ENCODE measurements at regions not wholly inside any gene's neighbourhood (a gene's known extent, or its start where the extent isn't known, plus 50 kb on each side); places are given as distances from the start of the nearest gene placed in this dataset.

- TF ChIP-seq CTCF (IDR thresholded peaks at IDR 0.05) (no peak), EZH2 (IDR thresholded peaks at IDR 0.05; ENCODE audit: borderline replicate concordance, insufficient read depth, low read depth, low read length, poor library complexity, severe bottlenecking) (no peak)
Observed at GRCh38 chr11:91222830-91223229, 1000.0 kb upstream of the CHORDC1 start.
